Fibroblast of pulmonary artery (primary cell): ENCODE measurements at regions not wholly inside any gene's neighbourhood (a gene's known extent, or its start where the extent isn't known, plus 50 kb on each side); places are given as distances from the start of the nearest gene placed in this dataset.

Source experiments
- DNase-seq: peaks from one replicate; pipeline ENCODE4 v3.0.0-alpha.2; 2010; ENCODE audit warnings: low read depth
- H3K4me3 ChIP-seq: replicated peaks from 2 replicates; pipeline ENCODE4 v1.5.1; 2011; ENCODE audit warnings: low read depth, mild to moderate bottlenecking, control low read depth, low read length, moderate library complexity
- TF ChIP-seq, protein P1 (sequence below): IDR thresholded peaks from 2 replicates; pipeline ENCODE4 v1.5.1; 2011; ENCODE audit warnings: mild to moderate bottlenecking, control low read depth, low read length, inconsistent platforms; ENCODE audit errors: missing control alignments

DNA sequence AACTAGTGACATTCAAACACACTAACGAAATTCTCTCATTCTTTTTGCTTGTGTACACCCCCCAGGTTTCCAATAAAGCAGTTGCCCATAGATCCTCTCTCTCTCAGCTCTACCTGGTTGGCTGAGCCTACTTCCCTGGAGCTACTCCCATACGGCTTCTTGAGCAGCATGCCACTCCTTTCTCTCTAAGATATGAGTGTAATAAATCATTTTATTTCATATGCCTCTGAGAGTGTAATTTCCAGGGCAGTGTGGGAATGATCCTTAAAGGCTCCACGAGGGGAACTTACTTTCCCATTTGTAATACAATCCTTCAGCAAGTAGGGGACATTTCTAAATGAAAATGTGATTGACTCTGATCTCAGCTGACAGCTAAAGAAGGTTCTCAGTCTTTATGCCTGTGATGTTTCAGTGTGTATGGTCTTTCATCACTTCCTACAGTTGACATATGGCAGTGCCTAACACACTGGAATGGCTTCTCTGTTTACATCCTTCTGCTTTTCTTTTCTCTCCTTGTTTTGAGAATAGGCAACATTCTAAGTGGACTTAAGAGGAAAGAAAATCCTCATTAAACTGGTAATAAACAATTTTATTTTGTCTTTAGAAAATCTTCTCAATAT lies 1194.3 kb upstream of the CDH8 start:
- no peak overlapping the region for H3K4me3 ChIP-seq
- no peak for DNase-seq
- TF ChIP-seq, protein P1, sequence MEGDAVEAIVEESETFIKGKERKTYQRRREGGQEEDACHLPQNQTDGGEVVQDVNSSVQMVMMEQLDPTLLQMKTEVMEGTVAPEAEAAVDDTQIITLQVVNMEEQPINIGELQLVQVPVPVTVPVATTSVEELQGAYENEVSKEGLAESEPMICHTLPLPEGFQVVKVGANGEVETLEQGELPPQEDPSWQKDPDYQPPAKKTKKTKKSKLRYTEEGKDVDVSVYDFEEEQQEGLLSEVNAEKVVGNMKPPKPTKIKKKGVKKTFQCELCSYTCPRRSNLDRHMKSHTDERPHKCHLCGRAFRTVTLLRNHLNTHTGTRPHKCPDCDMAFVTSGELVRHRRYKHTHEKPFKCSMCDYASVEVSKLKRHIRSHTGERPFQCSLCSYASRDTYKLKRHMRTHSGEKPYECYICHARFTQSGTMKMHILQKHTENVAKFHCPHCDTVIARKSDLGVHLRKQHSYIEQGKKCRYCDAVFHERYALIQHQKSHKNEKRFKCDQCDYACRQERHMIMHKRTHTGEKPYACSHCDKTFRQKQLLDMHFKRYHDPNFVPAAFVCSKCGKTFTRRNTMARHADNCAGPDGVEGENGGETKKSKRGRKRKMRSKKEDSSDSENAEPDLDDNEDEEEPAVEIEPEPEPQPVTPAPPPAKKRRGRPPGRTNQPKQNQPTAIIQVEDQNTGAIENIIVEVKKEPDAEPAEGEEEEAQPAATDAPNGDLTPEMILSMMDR, result no peak

DNA sequence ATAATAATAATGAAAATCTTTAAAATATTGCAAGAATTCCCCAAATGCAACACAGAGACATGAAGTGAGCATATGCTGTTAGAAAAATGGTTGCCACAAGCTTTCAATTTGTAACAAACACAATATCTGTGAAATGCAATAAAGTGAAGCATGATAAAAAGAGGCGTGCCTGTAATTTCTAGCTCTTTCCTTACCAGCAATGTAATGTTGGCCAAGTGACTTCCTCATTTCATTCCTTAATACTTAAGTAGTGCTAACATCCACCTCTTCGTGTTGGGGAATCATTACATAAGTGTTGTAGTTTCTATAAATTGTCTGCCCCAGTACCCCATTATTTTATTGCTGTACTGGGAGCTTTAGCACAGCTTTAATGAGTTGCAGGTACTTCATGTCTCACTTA lies 1192.0 kb upstream of the CDH8 start:
- TF ChIP-seq, protein P1, result no peak
- no peak for DNase-seq

DNA sequence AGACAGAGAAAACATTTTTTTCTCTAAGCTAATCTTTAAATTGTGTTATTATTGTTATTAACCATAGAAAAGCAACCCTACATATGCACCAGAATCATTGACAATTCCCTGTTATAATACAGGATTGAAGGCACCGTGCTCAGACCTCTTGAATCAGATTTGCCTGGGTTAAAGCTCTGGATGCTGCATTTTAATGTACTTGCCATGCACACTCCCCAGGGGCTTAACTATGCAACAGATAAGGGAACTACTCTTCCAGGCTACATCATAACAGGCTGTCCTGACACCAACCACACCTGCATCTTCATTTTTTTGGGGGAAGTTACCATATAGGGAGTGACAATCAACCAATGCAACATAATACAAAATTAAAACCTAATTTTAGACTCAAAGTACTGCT lies 1187.6 kb upstream of the CDH8 start:
- DNase-seq, result no peak
- TF ChIP-seq, protein P1, result no peak
- H3K4me3 ChIP-seq, result no peak overlapping the region

More for the DNA sequence above, 1192.0 kb upstream of the CDH8 start:
- H3K4me3 ChIP-seq, result no peak overlapping the region

GRCh38 chr16:63216696-63217423 lies 1180.6 kb upstream of the CDH8 start:
- TF ChIP-seq, protein P1, result no peak

DNA sequence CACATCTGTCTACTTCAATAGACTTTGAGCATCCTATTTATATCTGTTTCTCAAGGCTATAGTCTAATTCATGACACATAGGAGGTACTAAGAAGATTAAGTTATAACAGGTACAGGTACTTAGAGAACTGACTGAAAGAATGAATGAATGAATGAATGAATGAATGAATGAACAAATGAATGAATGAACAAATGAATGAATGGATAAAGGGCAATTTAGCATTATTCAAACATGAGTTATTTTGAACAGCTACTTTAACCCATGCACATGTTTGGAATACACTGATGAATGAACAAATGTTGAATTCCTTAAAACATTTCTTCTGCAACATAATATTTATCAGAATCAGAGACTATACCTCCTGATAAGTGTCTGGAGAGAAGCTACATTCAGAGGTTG lies 1165.6 kb upstream of the CDH8 start:
- DNase-seq, result no peak
- no peak overlapping the region for H3K4me3 ChIP-seq
- TF ChIP-seq, protein P1, result no peak

More at GRCh38 chr16:63216696-63217423, 1180.6 kb upstream of the CDH8 start:
- H3K4me3 ChIP-seq, result no peak overlapping the region
- DNase-seq, result no peak

DNA sequence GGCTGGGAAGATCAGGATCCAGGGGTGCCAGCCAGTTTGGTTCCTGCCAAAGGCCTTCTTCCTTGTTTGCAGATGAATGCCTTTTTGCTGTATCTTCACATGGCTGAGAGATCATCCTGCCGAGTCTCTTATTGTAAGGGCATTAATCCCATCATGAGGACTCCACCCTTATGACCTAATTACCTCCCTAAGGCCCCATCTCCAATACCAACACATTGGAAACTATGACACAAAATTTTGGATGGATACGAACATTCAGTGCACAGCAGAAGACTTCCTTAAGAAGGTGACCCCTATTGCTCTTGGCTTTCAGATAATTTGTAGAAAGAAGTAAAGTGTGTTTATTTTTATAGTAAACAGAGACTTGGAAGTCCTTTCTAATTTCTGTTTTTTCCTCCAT lies 1164.7 kb upstream of the CDH8 start:
- TF ChIP-seq, protein P1, result no peak
- H3K4me3 ChIP-seq, result no peak overlapping the region
- DNase-seq, result no peak
